GM23248 (cell line): ENCODE measurements at regions not wholly inside any gene's neighbourhood (a gene's known extent, or its start where the extent isn't known, plus 50 kb on each side); places are given as distances from the start of the nearest gene placed in this dataset.

Experiments used
- EZH2 ChIP-seq: fragments of 200-600 bp; sonication (generic); IDR thresholded peaks from 2 replicates; pipeline ENCODE4 v1.6.1; 2018; ENCODE audit warnings: antibody characterized with exemption, mild to moderate bottlenecking; ENCODE audit not compliant: insufficient read depth, poor library complexity, severe bottlenecking
- EZH2phosphoT487 ChIP-seq: fragments of 200-600 bp; sonication (generic); IDR thresholded peaks from 2 replicates; pipeline ENCODE4 v1.6.1; 2018; ENCODE audit warnings: antibody characterized with exemption, moderate library complexity, mild to moderate bottlenecking, low read depth; ENCODE audit not compliant: insufficient read depth

DNA sequence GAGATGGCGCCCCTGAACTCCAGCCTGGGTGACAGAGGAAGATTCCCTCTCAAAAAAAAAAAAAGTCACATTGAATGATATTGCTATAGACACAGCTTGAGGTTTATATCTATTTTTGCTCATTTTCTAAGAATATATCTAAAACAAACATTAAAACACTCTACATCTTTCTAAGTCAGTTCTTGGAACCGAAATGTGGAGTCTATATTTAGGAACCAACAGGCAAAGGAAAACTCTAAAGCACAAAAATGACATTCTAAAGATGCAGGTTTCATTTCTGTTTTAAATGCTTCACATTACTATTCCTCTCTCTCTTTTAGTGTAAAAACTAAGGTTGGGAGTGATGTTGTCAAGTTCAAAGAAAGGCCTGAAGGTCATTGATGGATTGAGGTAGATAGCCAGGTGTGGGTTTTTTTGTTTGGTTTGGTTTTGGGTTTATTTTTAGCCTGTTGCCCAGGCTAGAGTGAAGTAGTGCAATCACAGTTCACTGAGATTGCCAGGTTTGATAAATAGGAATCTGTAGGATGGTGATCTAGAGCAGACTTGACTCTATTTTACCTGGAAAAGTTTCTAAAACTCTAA, 194.0 kb upstream of the RBBP8 start:
- TF ChIP-seq EZH2phosphoT487 = no peak
- TF ChIP-seq EZH2 = no peak
